H9 (cell line): ENCODE measurements at regions not wholly inside any gene's neighbourhood (a gene's known extent, or its start where the extent isn't known, plus 50 kb on each side); places are given as distances from the start of the nearest gene placed in this dataset.

Experiments used
- DNase-seq: peaks from one replicate; pipeline ENCODE4 v3.0.0-alpha.2; 2017
- H2AFZ ChIP-seq: one replicate; pipeline ENCODE4 v1.6.1; 2013; ENCODE audit warnings: mild to moderate bottlenecking, low read length, control low read depth, moderate library complexity
- H2AK5ac ChIP-seq: 2 replicates; pipeline ENCODE4 v1.6.1; 2013; ENCODE audit warnings: low read length, control low read depth, mixed read lengths; ENCODE audit not compliant: insufficient read length
- H2BK120ac ChIP-seq: one replicate; pipeline ENCODE4 v1.6.1; 2013; ENCODE audit warnings: low read depth, mild to moderate bottlenecking, low read length, control low read depth, inconsistent platforms; ENCODE audit not compliant: poor library complexity, severe bottlenecking
- H2BK12ac ChIP-seq: 2 replicates; pipeline ENCODE4 v1.6.1; 2013; ENCODE audit warnings: low read length, control low read depth, mixed read lengths, low read depth; ENCODE audit not compliant: insufficient read length
- H2BK15ac ChIP-seq: 2 replicates; pipeline ENCODE4 v1.6.1; 2013; ENCODE audit warnings: low read depth, low read length, control low read depth
- H2BK20ac ChIP-seq: one replicate; pipeline ENCODE4 v1.6.1; 2013; ENCODE audit warnings: low read depth, mild to moderate bottlenecking, low read length, control low read depth, inconsistent platforms; ENCODE audit not compliant: poor library complexity, severe bottlenecking
- H2BK5ac ChIP-seq: 2 replicates; pipeline ENCODE4 v1.6.1; 2013; ENCODE audit warnings: low read length, control low read depth, mixed read lengths; ENCODE audit not compliant: insufficient read length
- H3K14ac ChIP-seq: 2 replicates; pipeline ENCODE4 v1.6.1; 2013; ENCODE audit warnings: low read length, control low read depth; ENCODE audit not compliant: insufficient read depth
- H3K18ac ChIP-seq: 2 replicates; pipeline ENCODE4 v1.6.1; 2013; ENCODE audit warnings: low read depth, mild to moderate bottlenecking, mixed read lengths, low read length, control low read depth; ENCODE audit not compliant: insufficient read length
- H3K23ac ChIP-seq: 2 replicates; pipeline ENCODE4 v1.6.1; 2013; ENCODE audit warnings: low read length, control low read depth, mixed read lengths, low read depth; ENCODE audit not compliant: insufficient read length
- H3K23me2 ChIP-seq: 2 replicates; pipeline ENCODE4 v1.6.1; 2013; ENCODE audit warnings: low read depth, mild to moderate bottlenecking, mixed read lengths, low read length, control low read depth; ENCODE audit not compliant: insufficient read length, poor library complexity, severe bottlenecking
- H3K27ac ChIP-seq: 2 replicates; pipeline ENCODE4 v1.5.1; 2013; ENCODE audit warnings: low read length, control low read depth, mixed read lengths, low read depth; ENCODE audit not compliant: insufficient read length
- H3K27me3 ChIP-seq: 2 replicates; pipeline ENCODE4 v1.6.1; 2013; ENCODE audit warnings: low read length, control low read depth, inconsistent platforms; ENCODE audit not compliant: insufficient read depth
- H3K4ac ChIP-seq: 2 replicates; pipeline ENCODE4 v1.6.1; 2013; ENCODE audit warnings: low read depth, mild to moderate bottlenecking, control low read depth, inconsistent platforms, low read length, moderate library complexity
- H3K4me1 ChIP-seq: 2 replicates; pipeline ENCODE4 v1.6.1; 2013; ENCODE audit warnings: low read length, control low read depth, inconsistent platforms; ENCODE audit not compliant: insufficient read depth
- H3K4me2 ChIP-seq: 2 replicates; pipeline ENCODE4 v1.6.1; 2013; ENCODE audit warnings: low read length, control low read depth, mixed read lengths; ENCODE audit not compliant: insufficient read length, insufficient read depth
- H3K56ac ChIP-seq: 2 replicates; pipeline ENCODE4 v1.6.1; 2013; ENCODE audit warnings: low read depth, mild to moderate bottlenecking, mixed read lengths, low read length, control low read depth; ENCODE audit not compliant: insufficient read length
- H3K79me1 ChIP-seq: 2 replicates; pipeline ENCODE4 v1.6.1; 2013; ENCODE audit warnings: low read depth, mild to moderate bottlenecking, moderate library complexity, low read length, control low read depth, inconsistent platforms; ENCODE audit not compliant: insufficient read depth, poor library complexity, severe bottlenecking
- H3K79me2 ChIP-seq: 2 replicates; pipeline ENCODE4 v1.6.1; 2013; ENCODE audit warnings: low read length, control low read depth, inconsistent platforms; ENCODE audit not compliant: insufficient read depth
- H3K9ac ChIP-seq: 2 replicates; pipeline ENCODE4 v1.6.1; 2013; ENCODE audit warnings: low read length, control low read depth, mixed read lengths; ENCODE audit not compliant: insufficient read length; ENCODE audit errors: extremely low read depth
- H3K9me3 ChIP-seq: one replicate; pipeline ENCODE4 v1.6.1; 2013; ENCODE audit warnings: low read depth, low read length, inconsistent platforms; ENCODE audit not compliant: control insufficient read depth
- H3T11ph ChIP-seq: one replicate; pipeline ENCODE4 v1.6.1; 2013; ENCODE audit warnings: mild to moderate bottlenecking, low read length, control low read depth, inconsistent platforms
- H4K20me1 ChIP-seq: one replicate; pipeline ENCODE4 v1.6.1; 2013; ENCODE audit not compliant: control insufficient read depth, insufficient read length, insufficient read depth
- H4K5ac ChIP-seq: 2 replicates; pipeline ENCODE4 v1.6.1; 2013; ENCODE audit warnings: low read depth, mild to moderate bottlenecking, mixed read lengths, low read length, control low read depth; ENCODE audit not compliant: insufficient read length
- H4K8ac ChIP-seq: replicated peaks from 2 replicates; pipeline ENCODE4 v1.6.1; 2013; ENCODE audit warnings: low read length, control low read depth, mixed read lengths, low read depth; ENCODE audit not compliant: insufficient read length
- H4K91ac ChIP-seq: 2 replicates; pipeline ENCODE4 v1.6.1; 2013; ENCODE audit warnings: low read depth, mild to moderate bottlenecking, moderate library complexity, mixed read lengths, low read length, control low read depth; ENCODE audit not compliant: insufficient read length
- H3K27ac Mint-ChIP-seq, 3 experiments: 2 replicates in 2 of 3; 3 replicates in 1 of 3; pipeline ENCODE4 v1.8.0; 2020 to 2021; ENCODE audit warnings: mixed read lengths in 3 of 3, mild to moderate bottlenecking in 1 of 3, moderate library complexity in 1 of 3
- H3K27me3 Mint-ChIP-seq: 2 replicates; pipeline ENCODE4 v1.8.0; 2021; ENCODE audit warnings: low read depth, mild to moderate bottlenecking, moderate library complexity, mixed read lengths
- H3K36me3 Mint-ChIP-seq, 3 experiments: 2 replicates in 2 of 3; 3 replicates in 1 of 3; pipeline ENCODE4 v1.8.0; 2020 to 2021; ENCODE audit warnings: low read depth in 3 of 3, mixed read lengths in 3 of 3; ENCODE audit not compliant: insufficient read depth in 1 of 3
- H3K4me1 Mint-ChIP-seq, 2 experiments: 2 replicates each; pipeline ENCODE4 v1.8.0; 2020; ENCODE audit warnings: mixed read lengths in 2 of 2
- H3K4me3 Mint-ChIP-seq, 2 experiments: 2 replicates in 1 of 2; 3 replicates in 1 of 2; pipeline ENCODE4 v1.8.0; 2020 to 2021; ENCODE audit warnings: mild to moderate bottlenecking in 2 of 2, mixed read lengths in 2 of 2, moderate library complexity in 1 of 2
- H3K9me3 Mint-ChIP-seq, 2 experiments: 2 replicates in 1 of 2; 3 replicates in 1 of 2; pipeline ENCODE4 v1.8.0; 2020; ENCODE audit warnings: mild to moderate bottlenecking in 2 of 2, mixed read lengths in 2 of 2, moderate library complexity in 1 of 2
- WGBS: extraction: QIAGEN DNeasy Blood & Tissue Kit; methylation state at CpG from one replicate; pipeline ENCODE4 v1.1.7; 2013; ENCODE audit warnings: missing lambda C conversion rate, low lambda C conversion rate, mixed read lengths; ENCODE audit not compliant: insufficient read length; ENCODE audit errors: extremely low coverage; 5-methylcytosine and 5-hydroxymethylcytosine counted together
- TF ChIP-seq, protein P1 (sequence below): fragments of 200-600 bp; sonication (generic); conservative IDR thresholded peaks from 3 replicates; pipeline ENCODE4 v1.8.0; 2021; ENCODE audit warnings: antibody characterized with exemption, mild to moderate bottlenecking

DNA sequence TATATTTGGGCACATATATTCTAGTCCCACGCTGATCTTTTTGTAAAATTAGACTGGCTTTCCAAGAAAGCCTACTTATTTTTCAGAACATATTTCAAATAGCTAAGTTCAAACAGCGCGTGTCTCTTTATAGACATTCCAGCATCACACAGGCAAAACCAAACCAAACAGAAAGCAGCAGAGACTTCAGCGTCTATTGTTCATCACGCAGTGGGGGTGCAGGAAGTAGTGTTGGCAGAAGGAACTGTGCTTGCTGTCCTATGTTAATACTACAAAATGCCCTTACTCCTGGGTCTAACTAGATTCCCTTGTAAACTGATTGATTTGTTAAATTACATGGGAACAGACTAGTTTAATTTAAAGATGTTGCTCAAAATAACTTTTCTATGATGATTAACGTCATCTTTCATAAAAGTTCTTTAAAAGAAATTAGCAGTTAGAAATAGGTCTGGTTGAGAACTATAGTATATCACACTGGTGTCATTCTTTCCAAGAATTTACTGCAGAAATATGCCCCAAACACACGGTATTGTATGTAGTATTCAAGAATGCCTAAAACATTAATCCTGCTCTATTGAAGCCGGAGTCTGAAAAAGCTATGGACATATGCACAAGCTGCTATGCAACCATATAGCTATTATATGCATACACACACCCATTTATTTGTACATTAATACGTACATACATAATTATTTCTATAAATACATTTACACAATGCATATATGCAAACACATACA is 436.3 kb downstream of the CBLN2 start:
- Mint-ChIP-seq H3K4me3 (no peak overlapping the region), H3K4me1 (peaks cover 20% of the 10 kb centered on the region in 2 experiments), H3K36me3 (no peaks in the 10 kb centered on the region), H3K27me3 (no peaks in the 10 kb centered on the region), H3K9me3 (0 out of 5 replicates have a peak, but pooled peaks cover 0 to 2% of the 10 kb centered on the region in 2 experiments), H3K27ac (peak overlapping the region in 2 of 3 experiments; percentile 21 to 53; a peak in 1 of 7 replicates)
- Histone ChIP-seq H2AFZ (no peak overlapping the region), H2BK15ac (no peak overlapping the region), H2AK5ac (no peak overlapping the region), H3K27ac (no peak overlapping the region), H3K23me2 (no peaks in the 10 kb centered on the region), H4K5ac (no peak overlapping the region), H3T11ph (no peak overlapping the region), H3K4ac (no peak overlapping the region), H3K9me3 (no peaks in the 10 kb centered on the region), H3K18ac (no peak overlapping the region), H2BK120ac (no peak overlapping the region), H2BK20ac (no peak overlapping the region), H4K91ac (no peak overlapping the region), H3K79me1 (no peaks in the 10 kb centered on the region), H3K56ac (no peak overlapping the region), H3K9ac (no peak overlapping the region), H2BK5ac (no peak overlapping the region), H3K4me1 (no peaks in the 10 kb centered on the region; the same call in 1 of the 2 replicates), H4K8ac (no peak overlapping the region), H3K27me3 (no peaks in the 10 kb centered on the region), H3K23ac (no peak overlapping the region), H3K14ac (no peak overlapping the region), H3K4me2 (no peak overlapping the region), H4K20me1 (no peaks in the 10 kb centered on the region), H3K79me2 (no peaks in the 10 kb centered on the region), H2BK12ac (no peak overlapping the region)
- TF ChIP-seq, protein P1, sequence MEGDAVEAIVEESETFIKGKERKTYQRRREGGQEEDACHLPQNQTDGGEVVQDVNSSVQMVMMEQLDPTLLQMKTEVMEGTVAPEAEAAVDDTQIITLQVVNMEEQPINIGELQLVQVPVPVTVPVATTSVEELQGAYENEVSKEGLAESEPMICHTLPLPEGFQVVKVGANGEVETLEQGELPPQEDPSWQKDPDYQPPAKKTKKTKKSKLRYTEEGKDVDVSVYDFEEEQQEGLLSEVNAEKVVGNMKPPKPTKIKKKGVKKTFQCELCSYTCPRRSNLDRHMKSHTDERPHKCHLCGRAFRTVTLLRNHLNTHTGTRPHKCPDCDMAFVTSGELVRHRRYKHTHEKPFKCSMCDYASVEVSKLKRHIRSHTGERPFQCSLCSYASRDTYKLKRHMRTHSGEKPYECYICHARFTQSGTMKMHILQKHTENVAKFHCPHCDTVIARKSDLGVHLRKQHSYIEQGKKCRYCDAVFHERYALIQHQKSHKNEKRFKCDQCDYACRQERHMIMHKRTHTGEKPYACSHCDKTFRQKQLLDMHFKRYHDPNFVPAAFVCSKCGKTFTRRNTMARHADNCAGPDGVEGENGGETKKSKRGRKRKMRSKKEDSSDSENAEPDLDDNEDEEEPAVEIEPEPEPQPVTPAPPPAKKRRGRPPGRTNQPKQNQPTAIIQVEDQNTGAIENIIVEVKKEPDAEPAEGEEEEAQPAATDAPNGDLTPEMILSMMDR: no peak
- no CpG with 5 or more reads among the region's 9 CpGs for WGBS
- peak; percentile 58 for DNase-seq
